ENCODE measurements at regions not wholly inside any gene's neighbourhood (a gene's known extent, or its start where the extent isn't known, plus 50 kb on each side); places are given as distances from the start of the nearest gene placed in this dataset.

GRCh38 chr17:77489239-77489892 is 348.6 kb downstream of the SEC14L1 start:
- FAIRE-seq (no peak), DNase-seq (ENCODE audit: extremely low spot score, insufficient read length, low read depth) (no peak)

- DNase-seq (ENCODE audit: extremely low spot score, insufficient read length, low read depth) = no peak
- no peak for FAIRE-seq
Measured at GRCh38 chr17:77489893-77490255, 349.1 kb downstream of the SEC14L1 start.

- no peak for FAIRE-seq
- no peak for DNase-seq (ENCODE audit: extremely low spot score, insufficient read length, low read depth)
Measured at GRCh38 chr17:77490361-77491183, 349.8 kb downstream of the SEC14L1 start.

- DNase-seq (ENCODE audit: extremely low spot score, insufficient read length, low read depth) = no peak
- peak; percentile 73 for FAIRE-seq
Measured at GRCh38 chr17:77491921-77492445, 351.2 kb downstream of the SEC14L1 start.

GRCh38 chr17:77492446-77493237 is 351.9 kb downstream of the SEC14L1 start:
- DNase-seq (ENCODE audit: extremely low spot score, insufficient read length, low read depth) (no peak), FAIRE-seq (no peak)

- FAIRE-seq = no peak
- DNase-seq (ENCODE audit: extremely low spot score, insufficient read length, low read depth) = no peak
Measured at GRCh38 chr17:77493238-77493820, 352.6 kb downstream of the SEC14L1 start.

- FAIRE-seq (no peak), DNase-seq (ENCODE audit: extremely low spot score, insufficient read length, low read depth) (no peak)
Measured at GRCh38 chr17:77493901-77494663, 353.3 kb downstream of the SEC14L1 start.

GRCh38 chr17:77494664-77495435 is 354.1 kb downstream of the SEC14L1 start:
- FAIRE-seq (peak; percentile 83), DNase-seq (ENCODE audit: extremely low spot score, insufficient read length, low read depth) (peak; percentile 84)

GRCh38 chr17:77495575-77495974 is 354.8 kb downstream of the SEC14L1 start:
- no peak for FAIRE-seq
- DNase-seq (ENCODE audit: extremely low spot score, insufficient read length, low read depth) = no peak

GRCh38 chr17:77496401-77496801 is 355.6 kb downstream of the SEC14L1 start:
- FAIRE-seq (no peak), DNase-seq (ENCODE audit: extremely low spot score, insufficient read length, low read depth) (no peak)

GRCh38 chr17:77496831-77497577 is 356.2 kb downstream of the SEC14L1 start:
- no peak for DNase-seq (ENCODE audit: extremely low spot score, insufficient read length, low read depth)
- FAIRE-seq = no peak

- FAIRE-seq = no peak
- no peak for DNase-seq (ENCODE audit: extremely low spot score, insufficient read length, low read depth)
Measured at GRCh38 chr17:77497578-77497934, 356.8 kb downstream of the SEC14L1 start.

GRCh38 chr17:77498091-77498741 is 357.4 kb downstream of the SEC14L1 start:
- DNase-seq (ENCODE audit: extremely low spot score, insufficient read length, low read depth) = no peak

GRCh38 chr17:77498791-77499698 is 358.3 kb downstream of the SEC14L1 start:
- no peak for DNase-seq (ENCODE audit: extremely low spot score, insufficient read length, low read depth)
- FAIRE-seq = no peak

More at GRCh38 chr17:77498091-77498741, 357.4 kb downstream of the SEC14L1 start:
- FAIRE-seq = no peak

- FAIRE-seq = no peak
- no peak for DNase-seq (ENCODE audit: extremely low spot score, insufficient read length, low read depth)
Measured at GRCh38 chr17:77499699-77500435, 359.1 kb downstream of the SEC14L1 start.

GRCh38 chr17:77501101-77501566 is 360.4 kb downstream of the SEC14L1 start:
- no peak for FAIRE-seq
- DNase-seq (ENCODE audit: extremely low spot score, insufficient read length, low read depth) = no peak
